RWPE1 (cell line): ENCODE measurements at regions not wholly inside any gene's neighbourhood (a gene's known extent, or its start where the extent isn't known, plus 50 kb on each side); places are given as distances from the start of the nearest gene placed in this dataset.
A peak's percentile ranks its signal among the peaks of the same experiment; 100 is the strongest.

ENCODE experiments used
- CTCF ChIA-PET: fragments of 350-600 bp; sonication (Branson Sonifier 250); formaldehyde crosslinking; extraction: SDS; loops from one replicate; lab custom pipeline; 2021; lab: Yijun Ruan, JAX
- POLR2A ChIA-PET: fragments of 400-600 bp; formaldehyde crosslinking; extraction: SDS; loops from one replicate; lab custom pipeline; 2020; ENCODE audit warnings: antibody characterized with exemption; ENCODE audit not compliant: low non-redundant PET; lab: Yijun Ruan, JAX
- DNase-seq: peaks from one replicate; pipeline ENCODE4 v3.0.0; 2012; ENCODE audit warnings: low spot score
- H3K27ac ChIP-seq: fragments of 450-650 bp; 2 replicates; pipeline ENCODE4 v1.5.1; 2017
- CTCF ChIP-seq: fragments of 450-650 bp; conservative IDR thresholded peaks from 2 replicates; pipeline ENCODE4 v1.5.1; 2017; ENCODE audit warnings: low read depth, mild to moderate bottlenecking

- DNase-seq: no peak
- CTCF ChIA-PET: no interaction called here
- POLR2A ChIA-PET: no interaction called here
- no peak for TF ChIP-seq CTCF
- no peak overlapping the region for H3K27ac ChIP-seq
Observed at GRCh38 chr2:65636813-65637483, 204.5 kb upstream of the SPRED2 start.

GRCh38 chr2:65636024-65636423 lies 203.6 kb upstream of the SPRED2 start:
- no peak for DNase-seq
- H3K27ac ChIP-seq: no peak overlapping the region
- CTCF ChIA-PET: no interaction called here
- POLR2A ChIA-PET: no interaction called here
- TF ChIP-seq CTCF: no peak

GRCh38 chr2:65634304-65634703 lies 201.9 kb upstream of the SPRED2 start:
- POLR2A ChIA-PET: no interaction called here
- no peak overlapping the region for H3K27ac ChIP-seq
- CTCF ChIA-PET: no interaction called here
- no peak for DNase-seq
- no peak for TF ChIP-seq CTCF

- POLR2A ChIA-PET: interaction anchor here (0.6 to 0.7 kb wide), 2 partner anchors 8 to 732 kb away, joined by 3 read pairs; no protein-coding TSS in a partner anchor
- H3K27ac ChIP-seq: peak overlapping the region; percentile 78
- no peak for TF ChIP-seq CTCF
- peak; percentile 54 for DNase-seq
- CTCF ChIA-PET: no interaction called here
Observed at GRCh38 chr2:65630643-65631042, 198.2 kb upstream of the SPRED2 start.

- ChIA-PET POLR2A (no interaction called here), CTCF (no interaction called here)
- TF ChIP-seq CTCF: no peak
Observed at GRCh38 chr2:65628156-65628555, 195.8 kb upstream of the SPRED2 start.

GRCh38 chr2:65626831-65627230 lies 194.4 kb upstream of the SPRED2 start:
- H3K27ac ChIP-seq: no peak overlapping the region
- no peak for DNase-seq
- ChIA-PET CTCF (no interaction called here), POLR2A (no interaction called here)
- no peak for TF ChIP-seq CTCF

More at GRCh38 chr2:65628156-65628555, 195.8 kb upstream of the SPRED2 start:
- H3K27ac ChIP-seq: no peak overlapping the region
- DNase-seq: no peak
